GM18861 (cell line): ENCODE measurements at regions not wholly inside any gene's neighbourhood (a gene's known extent, or its start where the extent isn't known, plus 50 kb on each side); places are given as distances from the start of the nearest gene placed in this dataset.
"Not testable (repeated sequence)": the region's sequence is repeated elsewhere in the genome, so short reads cannot be mapped to it uniquely, and the experiment has no call there.

Source experiments
- ATAC-seq: cut with Tn5 transposase; IDR thresholded peaks from one replicate; pipeline ENCODE4 v1.9.1; 2021; ENCODE audit not compliant: unreplicated experiment

- ATAC-seq = no peak
Measured at GRCh38 chr13:38283346-38283745, 66.3 kb upstream of the UFM1 start.

GRCh38 chr13:38265132-38265497, 84.5 kb upstream of the UFM1 start:
- no peak for ATAC-seq

DNA sequence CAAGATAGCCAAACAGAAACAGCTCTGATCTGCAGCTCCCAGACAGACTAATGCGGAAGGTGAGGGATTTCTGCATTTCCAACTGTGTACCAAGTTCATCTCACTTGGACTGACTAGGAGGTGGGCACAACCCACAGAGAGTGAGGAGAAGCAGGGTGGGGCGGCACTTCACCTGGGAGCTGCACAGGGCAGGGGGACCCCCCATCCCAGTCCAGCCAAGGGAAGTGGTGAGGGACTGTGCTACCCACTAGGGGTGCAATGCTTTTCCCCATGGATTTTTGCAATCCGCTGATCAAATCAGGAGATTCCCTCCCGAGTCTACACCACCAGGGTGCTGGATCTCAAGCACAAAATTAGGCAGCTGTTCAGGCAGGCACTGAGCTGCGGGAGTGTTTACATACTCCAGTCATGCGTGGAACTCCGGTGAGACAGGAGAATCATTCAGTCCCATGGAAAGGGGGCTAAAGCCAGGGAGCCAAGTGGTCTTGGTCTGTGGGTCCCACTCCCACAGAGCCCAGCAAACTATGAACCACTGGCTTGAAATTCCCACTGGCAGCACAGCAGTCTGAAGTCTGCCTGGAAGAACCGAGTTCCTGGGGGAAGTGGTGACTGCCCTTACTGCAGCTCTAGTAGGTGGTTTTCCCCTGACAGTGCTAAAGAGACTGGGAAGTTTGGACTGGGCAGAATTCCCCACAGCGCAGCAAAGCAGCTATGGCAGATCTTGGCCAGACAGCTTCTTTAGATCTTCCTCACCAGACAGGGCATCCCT, 85.1 kb upstream of the UFM1 start:
- ATAC-seq = no peak

GRCh38 chr13:38262211-38262610, 87.4 kb upstream of the UFM1 start:
- ATAC-seq = no peak

DNA sequence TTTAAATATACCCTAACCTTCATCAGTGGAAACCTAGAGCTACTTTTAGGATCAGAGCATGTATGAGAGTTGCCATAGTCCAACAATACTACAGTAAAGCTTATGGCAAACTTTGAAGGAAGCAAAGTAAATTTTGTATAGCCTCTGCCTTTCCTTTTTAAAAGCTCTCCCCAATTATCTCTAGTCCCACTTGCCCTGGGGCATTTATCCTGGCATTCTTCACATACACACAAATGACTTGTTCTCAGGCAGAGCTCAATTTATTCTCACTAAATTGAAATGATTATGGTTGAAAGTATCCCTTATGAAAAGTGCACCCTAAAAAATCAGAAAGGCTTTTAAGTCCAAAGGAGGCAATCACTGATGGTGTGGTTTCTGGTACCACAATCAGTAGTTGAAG, 94.1 kb upstream of the UFM1 start:
- ATAC-seq = no peak

- no peak for ATAC-seq
Measured at GRCh38 chr13:38239874-38240273, 109.8 kb upstream of the UFM1 start.

DNA sequence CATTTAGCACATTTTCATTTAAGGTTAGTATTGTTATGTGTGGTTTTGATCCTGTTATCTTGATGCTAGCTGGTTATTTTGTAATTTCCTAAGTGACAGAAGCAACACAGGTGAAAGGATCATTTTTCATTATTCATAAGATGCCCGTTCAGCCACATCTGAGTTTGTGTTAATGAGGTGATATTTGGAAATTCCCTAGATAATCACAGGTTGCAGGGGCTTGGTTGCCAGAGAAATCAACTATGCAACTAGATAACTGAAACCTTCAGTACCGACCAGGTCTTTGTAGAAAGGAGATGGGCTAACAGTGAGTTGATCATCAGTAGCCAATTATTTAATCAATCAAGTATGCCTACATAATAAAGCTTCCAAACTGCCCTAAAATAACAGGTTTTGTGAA, 121.3 kb upstream of the UFM1 start:
- no peak for ATAC-seq

GRCh38 chr13:38226496-38226895, 123.2 kb upstream of the UFM1 start:
- no peak for ATAC-seq

GRCh38 chr13:38223089-38223488, 126.6 kb upstream of the UFM1 start:
- ATAC-seq = no peak

DNA sequence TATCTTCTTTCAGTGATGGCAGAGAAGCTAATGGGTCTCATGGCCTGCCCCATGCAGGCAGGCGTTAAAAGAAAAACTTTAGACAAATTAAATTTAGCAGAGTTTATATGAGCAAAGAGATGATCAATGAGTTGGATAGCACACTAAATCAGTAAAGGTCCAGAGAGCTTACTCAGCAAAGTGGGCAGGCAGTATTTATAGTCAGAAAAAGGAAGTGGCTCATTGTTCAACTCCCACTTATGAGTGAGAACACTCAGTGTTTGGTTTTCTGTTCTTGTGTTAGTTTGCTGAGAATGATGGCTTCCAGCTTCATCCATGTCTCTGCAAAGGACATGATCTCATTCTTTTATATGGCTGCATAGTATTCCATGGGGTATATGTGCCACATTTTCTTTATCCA, 128.5 kb upstream of the UFM1 start:
- ATAC-seq = not testable (repeated sequence)

DNA sequence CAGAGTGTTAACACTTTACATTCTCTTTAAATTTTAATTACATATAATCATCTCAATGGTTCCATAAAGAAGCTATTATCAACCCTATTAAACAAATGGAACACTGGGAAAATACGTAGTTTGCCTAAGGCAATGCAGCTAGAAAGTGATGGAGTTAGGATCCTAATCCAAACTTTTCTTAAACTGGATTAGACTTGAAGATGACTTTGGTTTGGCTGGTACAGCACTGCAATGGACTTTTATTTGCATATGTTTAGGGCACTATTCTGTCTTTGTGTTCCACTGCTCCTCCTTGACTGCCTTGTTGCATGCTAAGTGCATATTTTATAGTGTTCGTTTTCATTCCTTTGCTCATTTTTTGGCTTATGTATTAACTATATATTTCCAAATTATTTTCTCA, 133.5 kb upstream of the UFM1 start:
- no peak for ATAC-seq

DNA sequence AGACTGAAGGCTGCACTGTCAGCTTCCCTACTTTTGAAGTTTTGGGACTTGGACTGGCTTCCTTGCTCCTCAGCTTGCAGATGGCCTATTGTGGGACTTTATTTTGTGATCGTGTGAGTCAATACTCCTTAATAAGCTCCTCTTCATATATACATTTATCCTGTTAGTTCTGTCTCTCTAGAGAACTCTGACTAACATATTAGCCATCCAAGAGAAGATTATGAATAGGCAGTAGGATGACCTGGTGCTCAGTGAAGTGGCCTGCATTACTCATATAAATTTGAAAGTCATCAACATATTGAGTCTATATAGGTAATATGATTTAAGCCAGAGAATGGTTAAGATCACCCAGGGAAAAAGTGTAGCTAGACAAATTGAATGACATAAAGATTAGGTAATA, 136.3 kb upstream of the UFM1 start:
- ATAC-seq = no peak

GRCh38 chr13:38210928-38211596, 138.6 kb upstream of the UFM1 start:
- no peak for ATAC-seq

- ATAC-seq = no peak
Measured at GRCh38 chr13:38204556-38204955, 145.1 kb upstream of the UFM1 start.

DNA sequence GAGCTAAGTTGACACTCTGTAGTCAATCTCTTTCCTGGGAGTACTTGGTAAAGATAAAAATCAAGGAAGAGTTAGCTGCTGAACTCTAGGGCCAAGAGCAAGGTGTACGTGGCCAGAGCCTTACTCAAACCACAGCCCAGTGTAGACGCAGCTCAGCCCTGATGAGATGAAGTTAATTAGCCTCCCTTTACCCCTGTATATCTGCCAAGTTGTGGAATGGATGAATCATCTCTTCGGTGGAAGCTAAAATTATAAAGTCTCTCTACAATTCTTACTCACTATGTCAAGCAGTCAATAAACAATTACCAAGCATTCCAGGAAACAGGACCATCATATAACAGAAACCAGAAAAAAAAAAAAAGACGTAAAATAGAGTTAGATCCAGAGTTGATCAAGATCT, 146.9 kb upstream of the UFM1 start:
- ATAC-seq = no peak

GRCh38 chr13:38191016-38191415, 158.6 kb upstream of the UFM1 start:
- no peak for ATAC-seq

DNA sequence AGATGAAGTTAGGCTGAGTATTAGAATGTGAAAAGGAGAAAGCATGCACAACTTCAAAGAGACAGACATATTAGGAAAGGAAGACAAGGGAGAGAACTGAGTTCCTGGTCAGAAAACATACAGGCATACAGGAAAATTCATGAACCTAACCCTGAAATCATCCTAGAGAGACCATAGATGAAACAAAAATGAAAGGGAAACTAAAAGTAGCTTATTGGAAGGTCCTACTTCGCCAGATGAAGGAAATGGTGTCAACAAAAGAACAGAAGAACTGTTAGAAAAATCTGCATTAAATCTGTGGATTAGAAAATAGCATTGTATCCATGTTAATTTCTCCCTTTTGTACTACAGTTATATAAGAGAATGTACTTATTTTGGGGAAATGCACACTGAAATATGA, 169.0 kb upstream of the UFM1 start:
- peak; percentile 55 for ATAC-seq

DNA sequence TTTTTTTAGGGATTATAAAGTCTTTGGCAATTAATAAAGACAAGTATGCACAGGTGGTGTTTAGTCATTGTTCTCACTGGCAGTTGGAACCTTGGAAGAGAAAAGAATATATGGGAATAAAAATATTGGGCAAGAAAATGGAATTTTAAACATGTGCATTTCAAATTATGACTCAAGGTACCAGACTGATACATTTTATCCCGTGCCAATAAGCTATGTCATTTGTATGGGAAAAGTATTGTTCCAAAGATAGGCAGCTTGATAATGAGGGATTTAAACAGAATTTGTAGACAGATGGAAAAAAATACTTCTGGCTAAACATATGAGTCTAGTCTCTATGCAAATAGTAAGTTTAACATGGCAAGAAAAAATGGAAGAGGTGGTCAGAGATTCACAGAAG, 169.5 kb upstream of the UFM1 start:
- ATAC-seq = no peak

GRCh38 chr13:38176664-38177063, 173.0 kb upstream of the UFM1 start:
- ATAC-seq = no peak

DNA sequence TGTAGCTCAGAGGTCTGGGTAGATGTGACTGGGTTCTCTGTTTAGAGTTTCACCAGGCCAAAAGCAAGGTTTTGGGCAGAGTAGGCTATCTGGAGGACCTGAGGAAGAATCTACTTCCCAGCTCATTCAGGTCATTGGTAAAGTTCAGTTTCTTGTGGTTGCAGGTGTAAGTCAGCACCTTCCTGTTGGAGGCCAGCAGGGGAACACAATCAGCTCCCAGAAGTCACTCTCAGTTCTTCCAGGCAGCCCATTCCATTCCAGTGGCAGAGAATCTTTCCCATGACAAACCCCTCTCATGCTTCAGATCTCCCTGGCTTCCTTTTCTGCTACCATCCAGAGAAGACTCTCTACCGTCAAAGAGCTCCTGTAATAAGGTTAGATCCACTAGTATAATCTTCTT, 176.2 kb upstream of the UFM1 start:
- no peak for ATAC-seq

DNA sequence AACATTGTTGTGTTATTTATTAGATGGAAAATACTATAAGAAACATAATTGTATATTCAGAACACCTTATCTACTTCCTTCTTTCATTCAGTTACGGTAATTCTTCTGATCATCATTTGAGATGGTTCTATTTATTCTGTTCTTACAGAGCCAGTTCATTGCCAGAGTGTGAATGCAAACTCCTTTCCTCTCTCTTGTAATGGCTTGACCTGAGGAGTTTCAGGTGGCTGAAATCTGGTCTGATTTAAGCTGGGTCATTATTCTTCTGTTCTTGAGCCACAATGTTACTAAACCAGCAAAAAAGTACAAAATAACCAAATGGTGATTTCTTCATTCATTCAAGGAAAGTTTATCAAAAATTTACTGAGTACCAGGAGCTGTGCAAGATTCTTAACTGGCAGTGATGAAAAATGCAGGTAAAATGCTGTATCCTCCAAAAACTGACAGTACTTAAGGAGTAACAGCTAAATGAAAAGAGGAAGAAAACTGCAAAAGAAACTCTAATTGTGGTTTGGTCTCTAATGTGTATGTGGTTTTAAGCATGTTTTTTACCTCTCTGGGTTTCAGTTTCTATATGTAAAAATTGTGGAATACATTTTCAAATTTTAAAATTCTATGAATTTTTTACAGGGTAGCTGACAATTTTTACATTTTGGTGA, 182.4 kb upstream of the UFM1 start:
- peak; percentile 96 for ATAC-seq

DNA sequence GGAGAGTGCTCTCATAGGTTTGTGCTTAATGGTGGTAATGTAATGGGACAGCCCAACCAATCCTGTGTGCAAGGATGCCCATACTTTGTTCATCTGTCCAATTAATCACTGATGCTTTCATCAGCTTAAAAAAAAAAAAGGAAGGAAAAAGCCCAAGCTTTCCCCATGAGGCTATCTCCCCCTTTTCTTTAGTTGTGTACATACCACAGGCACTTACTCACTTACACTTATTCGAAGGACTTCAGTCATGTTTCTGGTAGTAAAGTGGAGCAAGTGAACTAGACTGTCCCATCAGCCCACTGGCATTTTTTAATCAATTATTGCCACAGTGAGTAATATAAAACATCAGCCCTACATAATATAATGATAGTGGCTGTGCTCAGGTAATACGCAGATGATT, 183.5 kb upstream of the UFM1 start:
- no peak for ATAC-seq
